Panc1 (cell line): ENCODE measurements at regions not wholly inside any gene's neighbourhood (a gene's known extent, or its start where the extent isn't known, plus 50 kb on each side); places are given as distances from the start of the nearest gene placed in this dataset.

Experiments
- ATAC-seq: fragments of 200-7000 bp; cut with Tn5 transposase; 2 replicates; pipeline ENCODE4 v1.9.1; 2020; ENCODE audit warnings: mild to moderate bottlenecking, moderate library complexity
- BruUV-seq: library from RNA; stranded (reverse); fragments of 400-500 nt; replicated peaks from 2 replicates; lab custom pipeline; 2021; lab: Mats Ljungman, UMichigan
- CTCF ChIA-PET: fragments of 300-600 bp; sonication (Branson Sonifier 250); formaldehyde crosslinking; loops from one replicate; lab custom pipeline; 2022; ENCODE audit warnings: antibody characterized with exemption; lab: Charles Lee
- POLR2A ChIA-PET: fragments of 300-600 bp; sonication (Branson Sonifier 250); formaldehyde crosslinking; loops from one replicate; lab custom pipeline; 2022; ENCODE audit warnings: antibody characterized with exemption; lab: Charles Lee
- DNase-seq: peaks from one replicate; pipeline ENCODE4 v3.0.0-alpha.2; 2010; ENCODE audit warnings: low read depth, low spot score
- H3K27ac ChIP-seq: 2 replicates; pipeline ENCODE4 v1.5.1; 2011; ENCODE audit warnings: mild to moderate bottlenecking, low read length, inconsistent platforms
- H3K27me3 ChIP-seq: fragments of 200-500 bp; sonication (Bioruptor generic); 2 replicates; pipeline ENCODE4 v1.6.0; 2014; ENCODE audit warnings: low read length, inconsistent platforms; ENCODE audit not compliant: control insufficient read depth, insufficient read depth
- H3K36me3 ChIP-seq: fragments of 200-500 bp; sonication (Bioruptor generic); 2 replicates; pipeline ENCODE4 v1.5.1; 2014; ENCODE audit warnings: inconsistent platforms, mild to moderate bottlenecking, low read length, moderate library complexity; ENCODE audit not compliant: control insufficient read depth, insufficient read depth
- H3K4me1 ChIP-seq: 2 replicates; pipeline ENCODE4 v1.5.1; 2011; ENCODE audit warnings: inconsistent platforms, mild to moderate bottlenecking, low read length, moderate library complexity; ENCODE audit not compliant: control insufficient read depth, insufficient read depth
- H3K4me3 ChIP-seq, 2 experiments: 2 replicates each; pipeline ENCODE4 v1.5.1; 2011 to 2012; ENCODE audit warnings: low read depth in 2 of 2, low read length in 2 of 2, mild to moderate bottlenecking in 2 of 2, inconsistent platforms in 1 of 2, moderate library complexity in 1 of 2
- H3K9me3 ChIP-seq: fragments of 200-500 bp; sonication (Bioruptor generic); 2 replicates; pipeline ENCODE4 v1.5.1; 2014; ENCODE audit warnings: low read depth, mild to moderate bottlenecking, inconsistent platforms, low read length, moderate library complexity; ENCODE audit not compliant: control insufficient read depth, insufficient read depth
- CTCF ChIP-seq: fragments of 450-650 bp; IDR thresholded peaks from 2 replicates; pipeline ENCODE4 v1.5.1; 2017; ENCODE audit warnings: mild to moderate bottlenecking
- POLR2AphosphoS5 ChIP-seq: IDR thresholded peaks from 2 replicates; pipeline ENCODE4 v1.6.1; 2012; ENCODE audit warnings: mild to moderate bottlenecking, low read depth, low read length, moderate library complexity
- SIN3A ChIP-seq: IDR thresholded peaks from 2 replicates; pipeline ENCODE4 v1.6.1; 2012; ENCODE audit warnings: low read depth, mild to moderate bottlenecking, low read length, moderate library complexity, borderline replicate concordance; ENCODE audit not compliant: insufficient read depth
- TCF7L2 ChIP-seq: IDR thresholded peaks from 2 replicates; pipeline ENCODE4 v1.6.1; 2011; ENCODE audit warnings: mild to moderate bottlenecking, low read depth, low read length, inconsistent platforms
- in situ Hi-C: cut with HindIII; loops from 2 replicates; pipeline ENCODE4 v1.10.0; 2016; ENCODE audit warnings: low sequenced_read_pairs, low pct_unique_long_range_greater_than_20kb
- intact Hi-C: fragments of 100-400 bp; cut with micrococcal nuclease; formaldehyde crosslinking; loops from one replicate; pipeline ENCODE4 v1.10.0; 2022; ENCODE audit not compliant: unreplicated experiment
- TF ChIP-seq, protein P1 (sequence below), 2 experiments: IDR thresholded peaks; 2 replicates each; pipeline ENCODE4 v1.6.1; 2011 to 2012; ENCODE audit warnings: low read depth in 2 of 2, control low read depth in 1 of 2, low read length in 1 of 2, mild to moderate bottlenecking in 1 of 2, moderate library complexity in 1 of 2; ENCODE audit not compliant: insufficient read depth in 1 of 2

- intact Hi-C loops, result no loop called here
- POLR2A ChIA-PET, result no interaction called here
- no peaks in the 10 kb centered on the region for H3K36me3 ChIP-seq
- H3K4me1 ChIP-seq, result no peaks in the 10 kb centered on the region
- CTCF ChIA-PET, result no interaction called here
- ATAC-seq (no peak), DNase-seq (no peak)
- no TSS peak for BruUV-seq
- no peak overlapping the region for H3K27ac ChIP-seq
- in situ Hi-C loops, result no loop called here
- no peak overlapping the region for H3K4me3 ChIP-seq
- no peaks in the 10 kb centered on the region for H3K27me3 ChIP-seq
- no peaks in the 10 kb centered on the region for H3K9me3 ChIP-seq
- TF ChIP-seq SIN3A, result no peak
These were observed 265.4 kb upstream of the CCDC54 start for GRCh38 chr3:107111872-107112271.

- DNase-seq, result no peak
- no peak for TF ChIP-seq POLR2AphosphoS5
- TF ChIP-seq CTCF, result no peak
- TF ChIP-seq, protein P1, sequence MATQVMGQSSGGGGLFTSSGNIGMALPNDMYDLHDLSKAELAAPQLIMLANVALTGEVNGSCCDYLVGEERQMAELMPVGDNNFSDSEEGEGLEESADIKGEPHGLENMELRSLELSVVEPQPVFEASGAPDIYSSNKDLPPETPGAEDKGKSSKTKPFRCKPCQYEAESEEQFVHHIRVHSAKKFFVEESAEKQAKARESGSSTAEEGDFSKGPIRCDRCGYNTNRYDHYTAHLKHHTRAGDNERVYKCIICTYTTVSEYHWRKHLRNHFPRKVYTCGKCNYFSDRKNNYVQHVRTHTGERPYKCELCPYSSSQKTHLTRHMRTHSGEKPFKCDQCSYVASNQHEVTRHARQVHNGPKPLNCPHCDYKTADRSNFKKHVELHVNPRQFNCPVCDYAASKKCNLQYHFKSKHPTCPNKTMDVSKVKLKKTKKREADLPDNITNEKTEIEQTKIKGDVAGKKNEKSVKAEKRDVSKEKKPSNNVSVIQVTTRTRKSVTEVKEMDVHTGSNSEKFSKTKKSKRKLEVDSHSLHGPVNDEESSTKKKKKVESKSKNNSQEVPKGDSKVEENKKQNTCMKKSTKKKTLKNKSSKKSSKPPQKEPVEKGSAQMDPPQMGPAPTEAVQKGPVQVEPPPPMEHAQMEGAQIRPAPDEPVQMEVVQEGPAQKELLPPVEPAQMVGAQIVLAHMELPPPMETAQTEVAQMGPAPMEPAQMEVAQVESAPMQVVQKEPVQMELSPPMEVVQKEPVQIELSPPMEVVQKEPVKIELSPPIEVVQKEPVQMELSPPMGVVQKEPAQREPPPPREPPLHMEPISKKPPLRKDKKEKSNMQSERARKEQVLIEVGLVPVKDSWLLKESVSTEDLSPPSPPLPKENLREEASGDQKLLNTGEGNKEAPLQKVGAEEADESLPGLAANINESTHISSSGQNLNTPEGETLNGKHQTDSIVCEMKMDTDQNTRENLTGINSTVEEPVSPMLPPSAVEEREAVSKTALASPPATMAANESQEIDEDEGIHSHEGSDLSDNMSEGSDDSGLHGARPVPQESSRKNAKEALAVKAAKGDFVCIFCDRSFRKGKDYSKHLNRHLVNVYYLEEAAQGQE (IDR thresholded peaks at IDR 0.05; ENCODE audit: insufficient read depth in 1 of 2, low read depth in 2 of 2, low read length in 1 of 2), result no peak
- no peak for TF ChIP-seq TCF7L2
- no peak for TF ChIP-seq SIN3A
- no peaks in the 10 kb centered on the region for H3K9me3 ChIP-seq
- ChIA-PET CTCF (no interaction called here), POLR2A (no interaction called here)
- H3K4me1 ChIP-seq, result no peaks in the 10 kb centered on the region
- no peak overlapping the region for H3K4me3 ChIP-seq
- H3K36me3 ChIP-seq, result no peaks in the 10 kb centered on the region
- no peaks in the 10 kb centered on the region for H3K27me3 ChIP-seq
- BruUV-seq, result no TSS peak
- ATAC-seq, result no peak
- no peak overlapping the region for H3K27ac ChIP-seq
- intact Hi-C loops (no loop called here), in situ Hi-C loops (no loop called here)
These were observed 264.9 kb upstream of the CCDC54 start for GRCh38 chr3:107112356-107112755.

- H3K36me3 ChIP-seq, result no peaks in the 10 kb centered on the region
- H3K27me3 ChIP-seq, result no peaks in the 10 kb centered on the region
- TF ChIP-seq CTCF, result no peak
- TF ChIP-seq TCF7L2, result no peak
- no peak for TF ChIP-seq POLR2AphosphoS5
- TF ChIP-seq, protein P1 (IDR thresholded peaks at IDR 0.05; ENCODE audit: insufficient read depth in 1 of 2, low read depth in 2 of 2, low read length in 1 of 2), result no peak
- TF ChIP-seq SIN3A, result no peak
- no peak for DNase-seq
- no TSS peak for BruUV-seq
- ChIA-PET CTCF (no interaction called here), POLR2A (no interaction called here)
- in situ Hi-C loops, result no loop called here
- 0 out of 2 replicates have a peak, but pooled peaks cover 2% of the 10 kb centered on the region for H3K4me1 ChIP-seq
- no peaks in the 10 kb centered on the region for H3K9me3 ChIP-seq
- H3K4me3 ChIP-seq, result no peak overlapping the region
- no peak for ATAC-seq
- H3K27ac ChIP-seq, result no peak overlapping the region
- intact Hi-C loops, result no loop called here
These were observed 261.0 kb upstream of the CCDC54 start for GRCh38 chr3:107116251-107116650.
